GM04503 (cell line): ENCODE measurements at regions not wholly inside any gene's neighbourhood (a gene's known extent, or its start where the extent isn't known, plus 50 kb on each side); places are given as distances from the start of the nearest gene placed in this dataset.
"Not testable (repeated sequence)": the region's sequence is repeated elsewhere in the genome, so short reads cannot be mapped to it uniquely, and the experiment has no call there.

ENCODE experiments used
- DNase-seq: peaks from one replicate; pipeline ENCODE4 v3.0.0-alpha.2; 2012; ENCODE audit warnings: low read depth

DNA sequence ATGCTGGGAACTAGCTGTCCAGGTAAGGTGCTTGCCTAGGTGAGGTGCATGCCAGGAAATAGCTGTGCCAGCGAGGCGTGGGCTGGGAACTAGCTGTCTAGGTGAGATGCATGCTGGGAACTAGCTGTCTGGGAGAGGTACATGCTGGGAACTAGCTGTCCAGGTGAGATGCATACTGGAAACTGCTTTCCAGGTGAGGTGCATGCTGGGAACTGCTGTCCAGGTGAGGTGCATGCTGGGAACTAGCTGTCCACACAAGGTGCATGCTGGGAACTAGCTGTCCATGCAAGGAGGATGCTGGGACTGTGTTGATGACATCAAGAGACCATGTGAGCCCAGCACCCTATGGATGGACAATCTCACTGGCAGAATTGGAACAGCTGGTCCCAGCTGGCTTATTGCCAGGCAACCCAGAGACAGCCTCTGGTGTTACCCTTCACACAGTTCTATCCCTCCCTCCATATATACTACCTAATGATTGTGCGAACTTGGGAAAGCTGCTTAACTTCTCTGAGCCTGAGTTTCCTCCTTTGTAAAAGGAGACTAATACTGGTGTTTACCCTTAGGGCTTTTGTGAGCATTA lies 479.9 kb upstream of the RBFOX1 start:
- no peak for DNase-seq

DNA sequence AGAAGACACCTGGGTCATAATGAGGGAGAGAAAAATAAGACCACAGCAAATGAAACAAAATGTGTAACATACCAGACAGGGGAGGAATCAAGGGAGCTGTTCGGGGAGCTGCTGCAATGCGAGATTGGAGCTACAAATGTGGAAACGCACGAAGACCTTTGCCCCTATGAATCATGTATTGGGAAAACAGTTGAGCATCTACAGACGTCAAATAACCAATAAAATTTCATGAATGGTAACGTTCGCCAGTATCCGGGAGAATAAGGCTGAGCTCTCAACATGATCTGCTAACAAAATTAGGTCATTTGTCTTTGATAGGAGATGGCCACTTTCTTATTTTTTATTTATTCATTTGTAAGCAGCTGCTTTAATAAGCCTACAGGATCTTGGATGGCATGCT lies 486.2 kb upstream of the RBFOX1 start:
- DNase-seq = no peak

DNA sequence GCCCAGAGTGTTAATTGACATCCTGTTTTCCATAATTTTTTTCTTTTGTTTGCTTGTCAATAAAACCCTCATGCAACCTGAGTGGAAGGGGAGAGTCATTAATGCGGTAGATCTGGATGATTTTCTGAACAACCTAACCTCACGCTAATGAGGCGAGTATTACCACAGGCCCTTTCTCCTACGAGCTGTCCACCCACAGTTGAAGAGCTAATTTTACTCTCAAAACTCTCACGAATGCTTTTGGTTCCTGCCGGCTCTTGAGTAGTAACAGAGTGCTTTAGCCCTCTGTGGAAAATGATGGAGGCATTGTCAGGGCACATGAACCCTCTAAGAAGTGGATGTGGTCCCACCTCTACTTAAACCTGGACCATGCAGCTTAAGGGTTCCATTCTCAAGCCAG lies 491.3 kb upstream of the RBFOX1 start:
- DNase-seq = no peak

DNA sequence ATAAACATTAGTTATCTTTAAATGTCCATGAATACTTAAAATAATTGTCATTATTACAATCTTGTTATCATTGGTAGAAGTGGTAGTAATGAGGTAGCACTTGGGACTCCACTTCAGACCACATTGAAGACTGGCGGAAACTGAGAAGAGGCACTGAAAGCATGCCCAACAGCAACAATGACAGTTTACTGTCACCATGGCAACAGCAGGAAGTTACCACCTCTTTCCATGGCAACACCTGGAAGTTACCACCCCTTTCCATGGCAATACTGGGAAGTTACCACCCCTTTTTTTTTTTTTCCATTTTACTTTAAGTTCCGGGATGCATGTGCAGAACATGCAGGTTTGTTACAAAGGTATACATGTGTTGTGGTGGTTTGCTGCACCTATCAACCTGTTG lies 494.9 kb upstream of the RBFOX1 start:
- DNase-seq = no peak

DNA sequence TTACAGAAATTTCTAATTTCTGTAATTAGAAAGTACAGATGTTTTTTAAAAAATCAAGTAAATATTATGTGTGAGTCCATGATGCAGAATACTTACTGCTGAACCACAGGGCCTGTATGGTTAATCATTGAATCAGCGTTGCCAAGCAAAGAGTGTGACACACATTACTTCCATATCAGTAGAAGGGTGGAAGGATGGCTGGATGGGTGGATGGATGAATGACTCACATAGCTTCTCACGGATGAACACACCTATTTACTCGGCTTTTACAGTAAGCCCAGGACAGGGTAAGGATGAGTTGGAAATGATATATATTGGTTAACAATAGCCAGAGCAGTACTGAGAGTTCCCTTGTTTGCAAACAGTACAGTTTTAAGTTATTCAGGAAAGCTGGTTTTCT lies 495.9 kb upstream of the RBFOX1 start:
- no peak for DNase-seq

DNA sequence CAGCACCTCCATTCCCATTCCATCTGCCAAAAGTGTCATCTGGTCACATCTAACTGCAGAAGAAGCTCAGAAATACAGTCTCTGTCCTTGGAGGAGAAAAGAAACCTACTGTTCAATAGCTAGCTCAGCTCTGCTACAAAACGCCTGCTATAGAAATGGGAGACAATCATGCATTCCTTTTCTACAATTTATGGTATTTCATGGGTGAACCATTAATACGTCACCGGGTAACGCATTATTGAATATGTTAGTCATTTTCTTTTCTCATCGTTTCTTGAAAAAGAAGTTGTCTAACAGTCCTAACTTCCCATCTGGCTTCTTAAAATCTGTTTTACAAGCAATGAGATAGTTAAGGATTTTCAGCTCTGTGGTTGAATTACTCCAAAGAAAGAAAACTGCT lies 496.7 kb upstream of the RBFOX1 start:
- DNase-seq = no peak

DNA sequence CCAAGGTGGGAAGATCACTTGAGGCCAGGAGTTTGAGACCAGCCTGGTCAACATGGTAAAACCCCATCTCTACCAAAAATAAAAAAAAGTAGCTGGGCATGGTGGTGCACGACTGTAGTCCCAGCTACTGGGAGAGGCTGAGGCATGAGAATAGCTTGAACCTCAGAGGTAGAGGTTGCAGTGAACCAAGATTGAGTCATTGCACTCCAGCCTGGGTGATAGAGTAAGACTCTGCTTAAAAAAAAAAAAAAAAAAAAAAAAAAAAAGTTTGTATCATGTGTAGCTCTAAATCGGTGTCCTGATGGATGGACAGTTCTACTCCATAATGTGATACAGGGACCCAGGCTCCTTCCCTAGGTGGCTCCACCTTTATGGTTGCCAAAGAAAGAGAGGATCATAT lies 497.1 kb upstream of the RBFOX1 start:
- no peak for DNase-seq

DNA sequence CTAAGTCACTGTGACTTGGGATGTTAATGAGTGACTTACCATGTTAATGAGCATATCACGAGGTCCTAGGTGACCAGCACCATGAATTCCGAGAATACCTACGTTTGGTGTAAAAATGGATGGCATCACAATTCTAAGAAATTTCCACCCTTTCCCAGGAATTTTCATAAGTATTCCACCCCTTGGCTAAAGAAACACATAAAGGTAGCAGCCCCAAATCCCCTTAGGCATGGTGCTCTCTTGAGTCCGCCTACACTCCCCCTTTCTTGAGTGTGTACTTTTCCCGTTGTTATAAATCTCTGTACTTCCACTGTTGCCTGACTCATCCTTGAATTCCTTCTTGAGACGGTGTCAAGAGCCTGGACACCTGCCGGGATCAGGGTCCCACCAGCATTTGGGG lies 504.0 kb upstream of the RBFOX1 start:
- DNase-seq = no peak

DNA sequence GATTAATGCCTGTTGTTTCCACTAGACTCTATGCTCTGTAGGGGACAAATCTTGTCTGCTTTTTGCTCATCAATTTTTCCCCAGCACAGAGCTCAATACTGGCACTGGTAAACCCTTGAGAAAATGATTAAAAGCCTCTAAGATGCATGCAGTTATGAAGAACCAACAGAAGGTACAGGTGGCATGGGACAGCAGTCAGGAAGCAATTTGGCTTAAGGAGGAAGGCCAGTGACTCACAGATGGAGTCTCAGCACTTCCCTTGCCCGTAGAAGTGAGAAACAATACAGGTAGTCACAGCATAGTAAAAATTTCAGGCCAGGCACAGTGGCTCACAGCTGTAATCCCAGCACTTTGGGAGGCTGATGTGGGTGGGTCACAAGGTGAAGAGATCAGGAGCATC lies 504.7 kb upstream of the RBFOX1 start:
- no peak for DNase-seq

DNA sequence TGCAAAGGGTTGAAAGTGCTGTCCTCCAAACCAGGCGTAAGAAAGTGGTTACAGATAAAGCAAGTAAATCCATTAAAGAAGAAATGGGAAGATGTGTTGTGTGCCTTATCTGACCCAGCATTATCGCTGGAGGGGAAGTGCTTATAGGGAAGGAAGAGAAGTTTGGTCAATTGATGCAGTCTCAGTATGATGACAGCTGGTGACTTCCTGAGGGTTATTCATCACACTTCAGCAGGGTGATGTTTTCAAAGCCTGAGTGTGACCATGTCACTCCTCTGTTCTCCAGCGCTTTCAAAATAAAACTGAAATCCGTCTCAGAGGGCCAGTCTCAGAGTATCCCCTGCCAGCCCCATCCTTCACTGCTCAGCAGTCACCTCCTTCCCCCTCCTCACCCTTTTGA lies 505.4 kb upstream of the RBFOX1 start:
- DNase-seq = no peak

DNA sequence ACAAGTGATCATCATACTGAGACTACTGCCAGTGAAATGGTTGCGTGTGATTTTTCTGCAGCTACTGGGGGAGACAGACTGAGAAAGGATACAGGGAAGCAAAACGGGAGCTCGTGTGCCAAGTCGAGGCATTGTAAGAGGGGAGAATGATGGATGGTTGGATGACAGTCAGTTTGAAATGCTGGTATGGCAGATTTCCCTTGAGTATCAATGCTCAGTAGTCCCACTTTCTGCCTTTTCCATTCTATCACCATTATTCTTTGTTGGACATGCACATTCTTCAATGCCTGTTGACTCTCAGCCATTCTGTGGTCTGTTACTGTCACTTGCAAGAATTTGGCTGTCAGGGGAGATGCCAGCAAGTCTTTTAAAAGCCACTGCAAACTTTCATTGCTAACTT lies 510.6 kb upstream of the RBFOX1 start:
- DNase-seq = no peak

DNA sequence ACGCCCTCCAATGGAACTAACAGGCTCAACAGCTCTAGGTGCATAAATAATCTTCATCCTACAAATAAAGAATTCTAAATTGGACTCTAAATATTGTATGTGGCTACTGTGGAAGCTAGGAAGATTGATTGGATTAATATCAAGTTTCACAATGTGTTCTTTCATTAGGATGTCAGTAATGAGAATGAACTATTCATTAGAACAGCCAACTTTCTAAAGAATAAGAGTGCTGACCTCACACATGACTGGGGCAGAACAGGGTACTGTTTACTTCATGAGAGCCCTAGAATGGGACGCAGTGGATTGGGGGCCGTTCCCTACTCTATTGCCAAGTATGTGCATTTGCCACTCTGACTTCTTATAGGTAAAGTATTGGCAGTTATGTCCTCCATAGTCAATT lies 528.2 kb upstream of the RBFOX1 start:
- DNase-seq = no peak

DNA sequence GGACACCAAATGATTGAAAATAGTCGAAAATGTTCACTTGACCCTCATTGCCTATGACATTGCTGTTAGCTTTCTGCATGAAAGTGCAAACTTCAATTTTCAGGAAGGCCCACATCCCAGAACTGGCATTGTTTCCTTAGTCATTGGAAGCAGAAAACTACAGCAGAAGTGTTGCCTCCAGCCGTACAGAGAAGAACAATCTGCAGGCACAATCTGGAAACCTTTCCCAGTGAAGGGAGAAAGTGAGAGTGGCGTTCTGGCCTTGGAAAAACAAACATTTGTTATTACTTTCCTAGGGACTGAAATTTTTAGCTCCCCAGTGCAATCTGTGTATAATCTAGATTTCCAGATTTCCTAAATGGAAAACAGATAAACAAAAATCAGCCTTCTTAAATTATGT lies 529.5 kb upstream of the RBFOX1 start:
- no peak for DNase-seq

DNA sequence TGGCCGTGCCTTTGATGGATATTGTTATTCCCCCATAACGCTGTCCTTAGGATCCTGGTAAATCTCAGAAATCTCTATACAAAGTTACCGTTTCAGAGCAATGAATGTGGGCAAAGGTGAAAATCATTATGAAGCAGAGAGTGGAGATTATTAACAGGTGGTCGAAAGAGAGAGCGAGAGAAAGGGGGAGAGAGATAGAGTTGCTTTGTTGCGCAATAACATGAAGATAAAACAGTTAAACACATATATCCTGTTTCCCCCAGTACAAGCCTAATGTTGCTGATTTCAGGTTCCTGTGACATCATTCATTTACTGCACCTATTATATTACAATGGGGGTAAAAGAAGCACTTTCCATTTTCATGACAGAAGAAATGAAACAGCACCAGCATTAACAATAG lies 535.4 kb upstream of the RBFOX1 start:
- DNase-seq = no peak

DNA sequence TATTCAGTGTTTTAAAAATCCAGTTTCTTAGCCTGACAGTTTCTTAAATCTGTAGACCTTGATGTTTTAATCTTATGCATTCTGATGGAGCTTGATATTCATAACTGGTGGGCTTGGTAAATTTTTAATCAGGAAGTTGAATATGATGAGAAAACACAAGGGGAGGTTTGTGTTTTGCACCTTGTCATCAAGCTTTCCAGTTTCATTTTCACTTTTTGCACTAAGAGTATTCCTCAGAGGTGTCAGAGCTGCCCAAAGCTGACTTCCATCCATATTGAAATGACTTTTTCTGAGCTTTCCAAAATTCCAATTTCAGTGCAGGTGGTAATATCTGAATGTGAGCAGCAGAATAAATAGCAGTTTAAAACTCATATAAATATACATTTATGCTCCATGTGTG lies 555.0 kb upstream of the RBFOX1 start:
- DNase-seq = no peak

DNA sequence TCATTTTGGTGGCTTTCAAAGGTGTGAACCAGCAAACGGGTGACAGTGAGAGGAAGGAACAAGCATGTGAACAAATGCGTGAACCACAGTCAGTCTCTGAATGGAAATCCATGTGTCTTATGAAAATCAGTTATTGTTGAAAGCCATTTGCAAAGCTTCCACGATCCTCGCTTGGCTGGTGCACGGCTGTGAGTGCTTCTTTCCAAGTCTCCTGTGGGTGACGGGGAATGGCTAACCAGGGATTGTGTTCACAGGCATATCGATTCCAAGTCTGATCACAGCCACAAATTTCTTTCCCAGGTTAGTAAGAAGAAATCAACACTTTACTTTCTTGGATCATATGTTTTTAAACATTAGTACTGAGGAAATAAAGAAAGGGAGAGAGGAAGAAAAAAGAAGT lies 556.9 kb upstream of the RBFOX1 start:
- DNase-seq = no peak

DNA sequence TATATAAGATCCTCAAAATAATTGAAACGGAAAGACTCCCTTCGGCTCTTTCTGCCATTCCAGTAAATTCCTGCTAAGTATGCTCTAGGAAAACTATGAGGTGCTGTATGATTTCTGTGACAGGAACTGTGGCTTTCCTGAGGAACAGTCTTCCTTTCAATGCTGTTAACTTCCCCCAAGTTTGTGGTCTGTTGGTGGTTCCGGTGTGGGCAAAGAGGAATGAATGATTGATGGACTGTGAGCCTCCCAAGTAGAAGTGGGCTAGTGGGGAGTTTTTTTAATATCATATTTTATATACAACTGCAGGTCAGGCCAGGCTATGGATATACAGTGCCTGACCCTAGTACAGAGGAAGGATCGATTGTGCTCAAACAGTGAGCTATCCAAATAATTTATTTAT lies 560.7 kb upstream of the RBFOX1 start:
- no peak for DNase-seq

DNA sequence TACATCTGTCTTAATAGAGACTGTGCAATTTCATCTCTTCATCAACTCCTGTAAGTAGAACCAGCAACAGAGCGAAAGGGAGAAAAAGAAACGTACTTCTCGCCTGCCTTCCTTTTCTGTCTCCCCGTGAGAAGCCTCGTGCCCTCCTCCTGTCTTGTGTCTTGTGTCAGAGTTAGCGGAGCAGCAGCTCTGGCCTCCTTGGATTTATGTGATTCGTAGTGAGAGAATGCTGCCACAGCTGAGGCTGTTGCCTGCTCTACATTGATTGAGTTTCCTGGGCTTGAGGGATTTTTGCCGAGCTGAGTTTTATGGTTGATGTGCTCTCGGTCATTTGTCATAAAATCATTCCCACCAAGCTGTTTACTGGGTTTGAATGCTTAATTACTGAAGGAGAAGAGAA lies 579.1 kb upstream of the RBFOX1 start:
- DNase-seq = no peak

DNA sequence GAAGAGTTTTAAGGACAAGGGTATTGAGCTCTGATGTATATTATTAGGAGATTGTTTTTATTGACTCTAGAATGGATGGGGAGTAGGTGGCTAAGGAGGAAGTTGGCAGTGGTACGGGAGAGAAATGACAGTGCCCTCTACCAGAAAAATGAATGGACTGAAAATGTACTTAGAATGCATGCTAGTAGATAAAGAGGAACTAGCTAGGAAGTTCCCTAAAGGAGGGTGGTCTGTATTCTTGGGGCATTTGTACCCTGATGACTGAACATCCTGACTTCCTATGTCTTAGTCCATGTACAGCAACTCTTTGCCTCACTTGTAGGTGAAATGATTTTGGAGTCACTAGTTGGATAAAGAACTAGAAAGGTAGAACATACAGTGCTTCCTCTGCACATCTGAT lies 581.5 kb upstream of the RBFOX1 start:
- no peak for DNase-seq

DNA sequence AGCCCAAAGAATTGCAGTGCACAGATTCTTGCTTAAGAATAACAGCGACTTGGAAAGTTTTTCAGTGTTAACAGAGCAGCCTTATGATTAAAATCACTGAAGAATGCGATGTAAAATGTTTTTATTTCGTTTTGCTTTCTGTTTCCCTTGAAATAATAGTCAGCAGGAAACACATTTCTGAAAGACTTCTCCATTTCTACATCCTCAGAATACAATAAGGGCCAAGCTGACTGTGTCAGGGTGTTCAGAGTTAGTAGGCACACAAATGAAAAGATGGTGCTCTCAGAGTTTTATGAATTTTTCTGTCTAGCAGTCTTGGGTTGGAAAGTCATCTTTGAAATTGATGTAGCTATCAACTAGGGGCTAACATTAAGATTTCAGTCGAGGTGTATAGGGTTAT lies 582.9 kb upstream of the RBFOX1 start:
- DNase-seq = no peak

DNA sequence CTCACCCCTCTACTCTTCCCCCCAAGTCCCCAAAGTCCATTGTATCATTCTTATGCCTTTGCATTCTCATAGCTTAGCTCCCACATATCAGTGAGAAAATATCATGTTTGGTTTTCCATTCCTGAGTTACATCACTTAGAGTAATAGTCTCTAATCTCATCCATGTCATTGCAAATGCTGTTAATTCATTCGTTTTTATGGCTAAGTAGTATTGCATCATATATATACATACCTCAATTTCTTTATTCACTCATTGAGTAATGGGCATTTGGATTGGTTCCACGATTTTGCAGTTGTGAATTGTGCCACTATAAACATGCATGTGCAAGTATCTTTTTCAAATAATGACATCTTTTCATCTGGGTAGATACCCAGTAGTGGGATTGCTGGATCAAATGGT lies 596.3 kb upstream of the RBFOX1 start:
- DNase-seq = not testable (repeated sequence)

DNA sequence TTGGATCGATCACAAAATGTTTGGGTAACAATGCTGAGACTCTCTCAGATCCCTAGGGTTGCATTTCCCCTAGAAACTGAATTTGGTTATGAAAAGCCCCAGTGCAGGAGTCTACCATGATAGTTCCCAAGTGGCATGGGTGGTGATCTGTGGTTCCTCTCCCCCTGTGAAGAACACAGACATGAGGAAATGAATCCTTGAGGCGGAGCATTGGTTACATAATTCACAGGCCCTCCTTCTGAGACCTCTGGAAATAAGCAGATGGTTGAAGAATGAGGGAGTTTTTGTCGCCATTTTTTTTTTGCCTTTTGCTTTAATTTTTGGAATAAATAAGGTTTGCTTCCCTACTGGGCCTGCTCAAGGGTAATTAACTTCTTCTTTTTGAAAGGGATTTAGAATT lies 597.0 kb upstream of the RBFOX1 start:
- no peak for DNase-seq

DNA sequence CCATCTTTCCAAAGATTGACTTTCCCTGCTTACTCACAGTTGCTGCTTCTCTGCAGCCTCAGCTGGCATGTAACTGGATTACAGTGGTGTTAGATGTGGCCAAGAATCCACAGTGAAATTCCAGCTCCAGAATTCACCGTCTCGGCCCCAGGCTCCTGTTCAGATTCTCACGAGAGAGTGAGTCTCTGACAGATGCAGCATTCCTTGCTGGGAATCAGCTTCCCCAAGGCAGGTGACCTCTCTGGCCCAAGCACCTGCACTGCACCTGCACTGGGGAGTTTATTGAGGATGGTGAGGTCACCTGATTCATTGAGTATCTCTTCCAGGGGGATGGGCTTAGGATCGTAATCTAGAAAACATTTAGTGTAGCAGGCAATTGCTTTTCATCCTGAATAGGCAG lies 600.5 kb upstream of the RBFOX1 start:
- DNase-seq = no peak

DNA sequence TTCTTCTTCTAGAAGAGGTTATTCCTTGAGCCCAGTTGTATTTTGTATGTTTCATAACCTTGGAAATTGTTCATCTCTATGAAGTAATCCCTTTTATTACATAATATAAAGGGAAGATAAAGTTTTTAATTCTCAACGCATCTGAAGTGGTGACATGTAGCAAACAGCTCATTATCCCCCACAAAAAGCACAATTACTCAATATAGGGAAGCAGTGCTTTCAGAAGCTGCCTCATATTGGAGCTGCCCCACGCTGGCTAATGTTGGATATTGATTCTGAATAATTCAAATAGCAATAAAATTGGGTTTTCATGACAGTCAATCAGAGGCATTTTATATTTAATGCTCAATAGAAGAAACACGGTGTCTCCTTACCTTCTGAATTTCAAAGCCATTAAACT lies 604.3 kb upstream of the RBFOX1 start:
- DNase-seq = no peak

DNA sequence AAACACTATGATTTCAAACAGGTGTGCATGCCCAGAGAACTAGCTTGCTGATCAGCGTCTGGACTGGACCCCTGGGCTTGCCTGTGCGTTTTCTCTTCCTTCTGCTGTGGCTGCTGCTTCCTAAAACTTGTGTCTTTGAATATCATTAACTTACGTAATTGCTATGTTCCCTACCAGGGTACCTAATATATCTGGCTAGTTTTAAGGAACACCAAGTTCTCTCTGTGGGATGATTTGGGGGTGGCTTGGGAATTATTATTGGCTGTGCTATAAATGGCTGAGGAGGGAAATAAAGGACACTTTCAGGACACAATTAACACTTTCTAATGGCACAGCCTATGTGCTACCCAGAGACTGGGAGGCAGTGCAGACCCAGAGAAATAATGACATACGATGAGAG lies 606.0 kb upstream of the RBFOX1 start:
- DNase-seq = no peak
